Left lung (tissue), 4 donors: ENCODE measurements at regions not wholly inside any gene's neighbourhood (a gene's known extent, or its start where the extent isn't known, plus 50 kb on each side); places are given as distances from the start of the nearest gene placed in this dataset.
A peak's percentile ranks its signal among the peaks of the same experiment; 100 is the strongest.

Experiments
- ATAC-seq: fragments of 200-7000 bp; cut with Tn5 transposase; one replicate; pipeline ENCODE4 v1.9.1; 2020; ENCODE audit warnings: moderate library complexity
- DNase-seq, 4 donors: peaks; one replicate each; pipeline ENCODE4 v3.0.0-alpha.2; 2013 to 2020
- H3K27ac ChIP-seq, 2 donors: fragments of 200-600 bp; sonication (generic) in 1 of 2; one replicate each; pipeline versions ENCODE4 v1.5.0 to v1.8.0; 2020 to 2021
- H3K27me3 ChIP-seq, 2 donors: fragments of 200-600 bp; sonication (generic) in 1 of 2; one replicate each; pipeline versions ENCODE4 v1.5.0 to v1.8.0; 2020 to 2021
- H3K36me3 ChIP-seq, 2 donors: fragments of 200-600 bp; sonication (generic) in 1 of 2; one replicate each; pipeline versions ENCODE4 v1.5.0 to v1.8.0; 2020 to 2021
- H3K4me1 ChIP-seq, 2 donors: fragments of 200-600 bp; one replicate each; pipeline ENCODE4 v1.8.0; 2021
- H3K4me3 ChIP-seq, 2 donors: fragments of 200-600 bp; sonication (generic) in 1 of 2; one replicate each; pipeline versions ENCODE4 v1.5.0 to v1.8.0; 2020 to 2021; ENCODE audit warnings: mild to moderate bottlenecking in 1 of 2
- H3K9me3 ChIP-seq, 2 donors: fragments of 200-600 bp; sonication (generic) in 1 of 2; one replicate each; pipeline versions ENCODE4 v1.5.0 to v1.8.0; 2020 to 2021
- intact Hi-C, 2 donors: fragments of 100-400 bp; cut with DNase I; formaldehyde crosslinking; loops; one replicate each; pipeline versions ENCODE4 v1.11.2 to v1.14.2; 2022
- TF ChIP-seq, protein P1 (sequence below), 2 donors: fragments of 200-600 bp; sonication (generic) in 1 of 2; IDR thresholded peaks; one replicate each; pipeline versions ENCODE4 v1.5.0 to v1.8.0; 2021; ENCODE audit warnings: antibody characterized with exemption in 2 of 2
- donor health status: DM: no; HTN: yes; CAD: no.
- donor health status: DM: no; HTN: no; CAD: no.

DNA sequence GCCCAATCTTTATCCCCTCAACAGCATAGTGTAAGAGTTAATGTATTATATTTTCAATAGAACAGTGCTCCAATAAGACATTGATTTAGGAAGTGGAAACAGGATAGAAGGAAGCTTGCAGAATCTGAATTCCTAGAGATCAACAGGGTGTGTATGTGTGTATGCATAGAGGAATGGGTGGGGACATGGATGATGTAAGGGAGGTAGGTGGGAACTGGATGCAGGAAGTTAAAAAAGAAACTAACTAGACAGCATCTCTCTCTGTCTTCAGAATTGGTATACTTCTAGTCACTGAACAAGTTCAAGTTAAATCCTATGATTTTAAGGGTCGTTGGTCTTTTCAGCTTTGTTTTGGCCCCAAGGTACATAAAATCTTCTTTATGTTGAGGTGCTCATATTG, 196.6 kb downstream of the PMAIP1 start:
- peaks cover 0 to 9% of the 10 kb centered on the region in 2 donors for H3K9me3 ChIP-seq
- DNase-seq, result no peak
- H3K27ac ChIP-seq, result no peak overlapping the region
- TF ChIP-seq, protein P1, sequence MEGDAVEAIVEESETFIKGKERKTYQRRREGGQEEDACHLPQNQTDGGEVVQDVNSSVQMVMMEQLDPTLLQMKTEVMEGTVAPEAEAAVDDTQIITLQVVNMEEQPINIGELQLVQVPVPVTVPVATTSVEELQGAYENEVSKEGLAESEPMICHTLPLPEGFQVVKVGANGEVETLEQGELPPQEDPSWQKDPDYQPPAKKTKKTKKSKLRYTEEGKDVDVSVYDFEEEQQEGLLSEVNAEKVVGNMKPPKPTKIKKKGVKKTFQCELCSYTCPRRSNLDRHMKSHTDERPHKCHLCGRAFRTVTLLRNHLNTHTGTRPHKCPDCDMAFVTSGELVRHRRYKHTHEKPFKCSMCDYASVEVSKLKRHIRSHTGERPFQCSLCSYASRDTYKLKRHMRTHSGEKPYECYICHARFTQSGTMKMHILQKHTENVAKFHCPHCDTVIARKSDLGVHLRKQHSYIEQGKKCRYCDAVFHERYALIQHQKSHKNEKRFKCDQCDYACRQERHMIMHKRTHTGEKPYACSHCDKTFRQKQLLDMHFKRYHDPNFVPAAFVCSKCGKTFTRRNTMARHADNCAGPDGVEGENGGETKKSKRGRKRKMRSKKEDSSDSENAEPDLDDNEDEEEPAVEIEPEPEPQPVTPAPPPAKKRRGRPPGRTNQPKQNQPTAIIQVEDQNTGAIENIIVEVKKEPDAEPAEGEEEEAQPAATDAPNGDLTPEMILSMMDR (IDR thresholded peaks at IDR 0.05), result no peak
- intact Hi-C loops, result no loop called here
- no peaks in the 10 kb centered on the region for H3K4me1 ChIP-seq
- no peak for ATAC-seq
- no peaks in the 10 kb centered on the region for H3K36me3 ChIP-seq
- H3K27me3 ChIP-seq, result no peaks in the 10 kb centered on the region
- H3K4me3 ChIP-seq, result no peak overlapping the region

DNA sequence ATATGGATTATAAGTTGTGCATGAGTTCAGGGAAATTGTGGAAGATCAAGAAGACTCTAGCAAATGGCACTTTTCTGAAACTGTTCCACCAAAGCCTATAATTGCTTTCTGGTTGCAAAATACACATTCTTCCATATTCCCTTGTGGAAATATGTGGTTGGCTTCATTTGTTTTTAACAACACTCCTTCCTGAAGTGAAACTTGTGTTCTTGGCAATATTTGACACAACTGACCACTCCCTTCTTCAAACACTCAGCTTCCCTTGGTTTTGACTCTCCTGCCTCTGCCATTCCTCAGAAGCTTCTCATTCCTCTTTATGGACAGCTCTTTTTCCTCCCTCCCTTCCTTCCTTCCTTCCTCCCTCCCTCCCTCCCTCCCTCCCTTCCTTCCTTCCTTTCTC, 192.3 kb downstream of the PMAIP1 start:
- Histone ChIP-seq H3K27me3 (no peaks in the 10 kb centered on the region), H3K27ac (no peak overlapping the region), H3K36me3 (no peaks in the 10 kb centered on the region), H3K4me3 (no peak overlapping the region), H3K9me3 (peaks cover 0 to 9% of the 10 kb centered on the region in 2 donors), H3K4me1 (no peaks in the 10 kb centered on the region)
- no peak for DNase-seq
- intact Hi-C loops, result no loop called here
- TF ChIP-seq, protein P1 (IDR thresholded peaks at IDR 0.05), result no peak
- ATAC-seq, result peak; percentile 69

DNA sequence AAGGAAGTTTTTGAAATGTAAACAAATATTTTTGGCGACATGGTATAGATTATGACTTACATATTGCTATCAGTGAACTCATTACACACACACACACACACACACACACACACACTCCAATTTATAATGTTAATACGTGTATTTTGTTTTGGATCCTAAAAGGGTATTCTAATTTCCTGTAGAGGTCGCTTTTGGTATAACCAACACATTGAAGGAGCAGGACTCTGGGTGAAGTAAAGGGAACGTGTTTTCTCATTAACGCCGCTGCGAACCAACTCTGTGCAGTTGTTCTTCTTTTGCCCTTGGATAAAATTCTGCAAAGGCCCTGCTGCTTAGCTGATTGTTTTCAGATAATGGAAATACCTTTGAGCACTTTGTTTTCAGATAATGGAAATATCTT, 190.4 kb downstream of the PMAIP1 start:
- TF ChIP-seq, protein P1 (IDR thresholded peaks at IDR 0.05), result no peak
- no peaks in the 10 kb centered on the region for H3K4me1 ChIP-seq
- peaks cover 0 to 9% of the 10 kb centered on the region in 2 donors for H3K9me3 ChIP-seq
- DNase-seq (peak in 1 of 4 donors; percentile 17), ATAC-seq (peak; percentile 76)
- intact Hi-C loops, result no loop called here
- no peaks in the 10 kb centered on the region for H3K36me3 ChIP-seq
- no peaks in the 10 kb centered on the region for H3K27me3 ChIP-seq
- H3K4me3 ChIP-seq, result no peak overlapping the region
- no peak overlapping the region for H3K27ac ChIP-seq

DNA sequence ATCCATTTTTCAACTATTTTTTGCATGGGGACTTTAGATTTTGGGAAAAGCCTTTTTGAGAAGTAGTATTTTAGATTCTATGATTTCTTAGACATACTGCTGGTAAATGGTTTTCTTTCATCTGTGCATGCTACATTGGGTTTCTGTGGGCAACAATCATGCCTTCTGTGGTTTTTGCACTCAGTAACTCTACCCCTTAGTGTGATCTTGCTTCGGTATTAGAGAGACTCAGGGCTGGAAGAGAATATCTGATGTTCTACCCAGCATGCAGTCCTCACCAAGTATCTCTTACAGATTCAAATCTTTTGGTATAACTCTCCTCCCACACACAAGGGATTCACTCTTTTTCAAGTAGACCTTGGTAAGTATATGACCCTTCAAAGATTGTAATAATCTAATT, 183.0 kb downstream of the PMAIP1 start:
- Histone ChIP-seq H3K27ac (no peak overlapping the region), H3K4me3 (no peak overlapping the region), H3K9me3 (no peaks in the 10 kb centered on the region), H3K4me1 (no peaks in the 10 kb centered on the region), H3K27me3 (no peaks in the 10 kb centered on the region), H3K36me3 (no peaks in the 10 kb centered on the region)
- no peak for DNase-seq
- intact Hi-C loops, result no loop called here
- TF ChIP-seq, protein P1 (IDR thresholded peaks at IDR 0.05), result no peak
- no peak for ATAC-seq

DNA sequence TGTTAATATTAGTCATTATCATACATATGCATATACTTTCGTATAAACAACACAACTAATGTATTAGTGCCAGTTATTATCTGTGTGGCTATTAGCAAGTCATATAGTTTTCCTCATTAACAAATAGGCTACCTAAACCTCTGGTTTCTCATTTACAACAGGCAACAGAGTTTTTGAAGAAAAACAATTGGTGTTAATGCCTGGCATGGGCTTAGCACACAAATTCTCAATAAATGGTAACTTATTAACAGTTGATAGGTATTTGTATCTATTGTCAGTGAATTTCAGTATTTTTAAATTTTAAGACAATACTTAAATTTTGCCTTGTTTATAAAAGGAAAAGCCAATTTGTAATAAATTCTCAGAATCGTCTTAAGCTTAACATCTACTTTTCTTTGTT, 182.5 kb downstream of the PMAIP1 start:
- intact Hi-C loops, result no loop called here
- ATAC-seq, result no peak

More for the DNA sequence above, 182.5 kb downstream of the PMAIP1 start:
- Histone ChIP-seq H3K36me3 (no peaks in the 10 kb centered on the region), H3K9me3 (no peaks in the 10 kb centered on the region), H3K4me1 (no peaks in the 10 kb centered on the region), H3K27me3 (no peaks in the 10 kb centered on the region), H3K27ac (no peak overlapping the region), H3K4me3 (no peak overlapping the region)
- TF ChIP-seq, protein P1 (IDR thresholded peaks at IDR 0.05), result no peak
- no peak for DNase-seq
